ACHN (cell line): ENCODE measurements at regions not wholly inside any gene's neighbourhood (a gene's known extent, or its start where the extent isn't known, plus 50 kb on each side); places are given as distances from the start of the nearest gene placed in this dataset.
"Not testable (repeated sequence)": the region's sequence is repeated elsewhere in the genome, so short reads cannot be mapped to it uniquely, and the experiment has no call there.

Source experiments
- DNase-seq: peaks from one replicate; pipeline ENCODE4 v3.0.0-alpha.2; 2015
- in situ Hi-C: cut with HindIII; loops from 2 replicates; pipeline ENCODE4 v1.10.0; 2017; ENCODE audit warnings: low sequenced_read_pairs, low pct_ligation_motif_present, low pct_unique_long_range_greater_than_20kb

- DNase-seq = no peak
- in situ Hi-C loops = no loop called here
Measured at GRCh38 chr7:14999331-14999730, 96.8 kb upstream of the DGKB start.

DNA sequence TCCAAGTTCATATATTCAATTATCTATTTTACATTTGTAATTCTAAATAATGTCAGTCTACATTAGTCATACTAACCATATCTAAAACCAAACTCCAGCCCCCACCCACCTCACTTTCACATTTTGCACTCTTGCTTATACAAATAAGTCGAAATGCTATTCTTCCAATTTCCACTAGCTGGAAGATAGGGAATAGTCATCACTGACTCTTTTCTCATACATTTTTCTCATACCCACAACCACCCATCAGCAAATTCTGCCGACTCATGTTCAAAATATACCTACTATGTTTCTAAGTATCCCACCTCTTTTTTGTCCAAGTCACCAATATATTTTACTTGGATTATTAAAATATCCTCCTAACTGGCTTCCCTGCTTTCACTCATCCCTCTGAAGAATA is 93.2 kb upstream of the DGKB start:
- in situ Hi-C loops = no loop called here
- DNase-seq = no peak

GRCh38 chr7:14988941-14989340 is 86.4 kb upstream of the DGKB start:
- DNase-seq = no peak
- in situ Hi-C loops = no loop called here

DNA sequence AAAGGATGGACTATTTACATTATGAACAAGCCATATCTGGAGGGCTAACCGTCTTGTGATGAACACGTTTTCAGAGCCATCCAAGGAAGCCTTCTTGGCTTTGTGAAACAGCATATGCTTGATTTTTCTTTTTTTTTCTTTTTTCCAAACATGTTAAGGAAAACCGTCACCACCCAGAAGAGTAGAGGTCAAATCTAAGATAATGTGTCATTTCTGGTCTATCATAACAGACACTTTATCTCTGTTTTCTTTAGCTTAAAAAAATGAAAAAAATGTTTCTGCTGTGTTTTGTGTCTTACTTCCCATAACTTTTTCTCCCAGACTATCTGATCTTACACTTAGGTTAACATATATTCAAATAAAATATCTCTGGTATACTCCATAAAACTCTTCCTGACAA is 76.1 kb upstream of the DGKB start:
- in situ Hi-C loops = no loop called here
- DNase-seq = no peak

DNA sequence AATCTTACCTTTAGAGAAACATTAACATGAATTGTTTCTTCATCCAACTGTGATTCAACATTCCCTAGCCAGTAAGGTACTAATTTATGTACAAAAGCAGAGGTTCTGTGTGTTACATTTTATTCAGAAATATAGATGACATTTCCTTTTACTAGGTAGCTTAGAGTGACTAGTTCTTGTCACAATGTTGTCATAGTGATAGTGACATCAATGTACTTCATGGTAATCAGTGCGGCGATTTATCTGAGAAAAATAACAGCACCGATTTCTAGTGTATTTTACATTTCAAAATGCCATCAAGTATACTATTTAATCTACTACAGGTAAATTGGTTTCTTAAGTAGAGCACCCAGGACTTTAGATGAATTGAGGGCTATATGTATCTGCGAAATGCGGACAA is 72.1 kb upstream of the DGKB start:
- DNase-seq = no peak
- in situ Hi-C loops = no loop called here

- in situ Hi-C loops = no loop called here
- no peak for DNase-seq
Measured at GRCh38 chr7:14973712-14974428, 71.3 kb upstream of the DGKB start.

- in situ Hi-C loops, DNase-seq: not testable (repeated sequence)
Measured at GRCh38 chr7:14971678-14972077, 69.1 kb upstream of the DGKB start.

DNA sequence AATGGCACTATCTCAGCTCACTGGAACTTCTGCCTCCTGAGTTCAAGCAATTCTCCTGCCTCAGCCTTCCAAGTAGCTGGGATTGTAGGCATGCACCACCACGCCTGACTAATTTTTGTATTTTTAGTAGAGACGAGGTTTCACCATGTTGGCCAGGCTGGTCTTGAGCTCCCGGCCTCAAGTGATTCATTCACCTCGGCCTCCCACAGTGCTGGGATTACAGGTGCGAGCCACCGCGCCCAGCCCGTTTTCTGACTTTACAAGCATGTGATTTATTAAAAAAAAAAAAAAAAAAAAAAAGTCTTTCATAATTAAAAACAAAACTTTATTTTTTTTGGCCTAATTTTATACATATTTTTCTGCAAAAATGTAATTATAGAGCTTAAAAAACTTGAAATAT is 64.8 kb upstream of the DGKB start:
- DNase-seq, in situ Hi-C loops: not testable (repeated sequence)

DNA sequence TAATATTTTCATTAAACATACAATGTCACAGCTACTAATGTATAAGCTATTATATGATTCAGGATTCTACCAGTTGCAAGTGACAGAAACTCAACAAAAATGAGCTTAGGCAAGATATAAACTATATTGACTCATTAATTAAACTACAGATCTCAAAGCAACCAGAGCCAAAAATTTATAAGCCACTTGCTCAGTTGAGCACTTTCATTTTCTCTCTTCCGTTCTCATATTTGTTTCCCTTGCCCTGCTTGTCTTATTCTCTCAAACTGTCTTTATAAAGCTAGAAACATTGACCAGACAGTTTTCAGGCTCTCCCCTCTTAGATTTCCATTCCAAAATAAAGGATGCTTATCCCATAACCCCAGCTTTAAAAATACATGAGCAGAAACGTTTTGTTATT is 60.2 kb upstream of the DGKB start:
- DNase-seq = no peak
- in situ Hi-C loops = no loop called here

DNA sequence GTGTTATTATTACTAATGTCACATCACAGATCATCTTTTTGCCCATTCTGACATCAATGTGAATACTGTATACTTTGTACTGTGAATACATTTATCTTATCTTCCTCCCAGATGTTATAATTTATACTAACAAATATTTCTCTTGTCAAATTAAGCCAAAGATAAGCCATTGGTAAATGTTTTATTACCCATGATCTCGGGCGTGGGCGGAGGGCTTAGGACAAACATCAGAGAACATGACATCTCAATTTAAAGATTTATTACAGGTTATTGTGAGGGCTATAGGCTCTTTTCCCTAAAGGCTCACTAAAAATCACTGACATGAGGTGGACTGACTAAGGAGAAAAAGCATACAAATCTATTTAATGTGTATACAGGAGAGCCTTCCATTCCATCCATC is 58.2 kb upstream of the DGKB start:
- in situ Hi-C loops = no loop called here
- no peak for DNase-seq

GRCh38 chr7:14959339-14959738 is 56.8 kb upstream of the DGKB start:
- no peak for DNase-seq
- in situ Hi-C loops = no loop called here

DNA sequence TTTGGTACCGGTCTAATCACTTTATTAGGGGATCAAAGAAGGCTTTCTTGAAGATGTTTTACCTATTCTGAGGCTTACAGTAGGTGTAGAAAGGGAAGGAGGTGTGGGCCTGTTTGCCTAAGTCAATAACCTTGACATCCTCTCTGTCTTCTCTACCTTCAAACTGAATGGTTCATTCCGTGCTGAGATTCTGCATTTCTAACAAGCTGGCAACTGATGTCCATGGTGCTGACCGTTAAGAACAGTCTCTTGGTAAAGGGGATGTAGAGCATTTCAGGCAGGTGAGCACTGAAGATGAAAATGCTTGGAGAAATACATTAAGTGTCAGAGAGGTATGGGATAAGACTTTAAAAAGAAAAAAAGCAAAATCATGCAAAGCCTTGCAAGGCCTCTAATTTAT is 51.5 kb upstream of the DGKB start:
- in situ Hi-C loops = no loop called here
- DNase-seq = no peak
